ENCODE measurements at regions not wholly inside any gene's neighbourhood (a gene's known extent, or its start where the extent isn't known, plus 50 kb on each side); places are given as distances from the start of the nearest gene placed in this dataset.

GRCh38 chr17:5705876-5706576, 121.7 kb upstream of the NLRP1 start:
- no peak for DNase-seq (ENCODE audit: low read depth in 2 of 2)
- TF ChIP-seq CTCF (IDR thresholded peaks at IDR 0.05; ENCODE audit: low read depth, low read length), result no peak
- H3K4me3 ChIP-seq (replicated peaks in 1 of 2; ENCODE audit: low read depth in 2 of 2, low read length in 2 of 2), result no peak overlapping the region

GRCh38 chr17:5706577-5707210, 122.4 kb upstream of the NLRP1 start:
- no peak overlapping the region for H3K4me3 ChIP-seq (replicated peaks in 1 of 2; ENCODE audit: low read depth in 2 of 2, low read length in 2 of 2)
- peak; percentile 84 for TF ChIP-seq CTCF (IDR thresholded peaks at IDR 0.05; ENCODE audit: low read depth, low read length)
- peak; percentile 63 to 69 for DNase-seq (ENCODE audit: low read depth in 2 of 2)

- DNase-seq (ENCODE audit: low read depth in 2 of 2), result no peak
- no peak overlapping the region for H3K4me3 ChIP-seq (replicated peaks in 1 of 2; ENCODE audit: low read depth in 2 of 2, low read length in 2 of 2)
- no peak for TF ChIP-seq CTCF (IDR thresholded peaks at IDR 0.05; ENCODE audit: low read depth, low read length)
Measured at GRCh38 chr17:5707482-5707881, 123.2 kb upstream of the NLRP1 start.

- no peak for DNase-seq (ENCODE audit: low read depth in 2 of 2)
- no peak overlapping the region for H3K4me3 ChIP-seq (replicated peaks in 1 of 2; ENCODE audit: low read depth in 2 of 2, low read length in 2 of 2)
- no peak for TF ChIP-seq CTCF (IDR thresholded peaks at IDR 0.05; ENCODE audit: low read depth, low read length)
Measured at GRCh38 chr17:5708344-5708743, 124.0 kb upstream of the NLRP1 start.

GRCh38 chr17:5711344-5711743, 127.0 kb upstream of the NLRP1 start:
- DNase-seq (ENCODE audit: low read depth in 2 of 2), result no peak
- TF ChIP-seq CTCF (IDR thresholded peaks at IDR 0.05; ENCODE audit: low read depth, low read length), result no peak
- H3K4me3 ChIP-seq (replicated peaks in 1 of 2; ENCODE audit: low read depth in 2 of 2, low read length in 2 of 2), result no peak overlapping the region

GRCh38 chr17:5714993-5715392, 130.7 kb upstream of the NLRP1 start:
- TF ChIP-seq CTCF (IDR thresholded peaks at IDR 0.05; ENCODE audit: low read depth, low read length), result no peak
- no peak overlapping the region for H3K4me3 ChIP-seq (replicated peaks in 1 of 2; ENCODE audit: low read depth in 2 of 2, low read length in 2 of 2)
- DNase-seq (ENCODE audit: low read depth in 2 of 2), result no peak
